IPS DF 19.7 (cell line): ENCODE measurements at regions not wholly inside any gene's neighbourhood (a gene's known extent, or its start where the extent isn't known, plus 50 kb on each side); places are given as distances from the start of the nearest gene placed in this dataset.
A peak's percentile ranks its signal among the peaks of the same experiment; 100 is the strongest.

ENCODE experiments used
- DNase-seq: peaks from one replicate; pipeline ENCODE4 v3.0.0-alpha.2; 2013; ENCODE audit warnings: low read depth, low spot score

GRCh38 chr13:107043021-107043956 lies 475.4 kb upstream of the ARGLU1 start:
- no peak for DNase-seq

GRCh38 chr13:107035778-107036177 lies 467.8 kb upstream of the ARGLU1 start:
- no peak for DNase-seq

- DNase-seq: no peak
Measured at GRCh38 chr13:107035186-107035585, 467.2 kb upstream of the ARGLU1 start.

GRCh38 chr13:107034236-107034872 lies 466.4 kb upstream of the ARGLU1 start:
- DNase-seq: no peak

DNA sequence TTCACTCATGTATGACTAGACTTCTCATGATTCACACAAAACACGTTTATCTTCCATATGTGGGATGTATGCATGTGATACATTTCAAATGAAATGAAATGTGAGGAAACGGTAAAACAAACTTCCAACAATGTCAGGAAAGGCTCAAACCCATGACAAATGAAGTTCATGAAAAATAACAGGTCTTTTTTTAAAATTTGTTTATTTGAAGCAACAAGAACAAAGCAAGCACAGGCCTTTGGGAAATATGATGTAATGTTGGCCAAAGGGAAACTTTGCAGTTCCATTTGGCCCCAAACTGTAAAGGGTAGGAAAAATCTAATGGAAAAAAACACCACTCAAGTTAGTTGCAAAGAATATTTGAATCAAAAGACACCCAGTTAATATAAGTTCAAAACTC lies 463.8 kb upstream of the ARGLU1 start:
- DNase-seq: no peak

- no peak for DNase-seq
Measured at GRCh38 chr13:107028751-107029150, 460.8 kb upstream of the ARGLU1 start.

GRCh38 chr13:107025991-107026390 lies 458.1 kb upstream of the ARGLU1 start:
- no peak for DNase-seq

- DNase-seq: no peak
Measured at GRCh38 chr13:107023335-107023734, 455.4 kb upstream of the ARGLU1 start.

DNA sequence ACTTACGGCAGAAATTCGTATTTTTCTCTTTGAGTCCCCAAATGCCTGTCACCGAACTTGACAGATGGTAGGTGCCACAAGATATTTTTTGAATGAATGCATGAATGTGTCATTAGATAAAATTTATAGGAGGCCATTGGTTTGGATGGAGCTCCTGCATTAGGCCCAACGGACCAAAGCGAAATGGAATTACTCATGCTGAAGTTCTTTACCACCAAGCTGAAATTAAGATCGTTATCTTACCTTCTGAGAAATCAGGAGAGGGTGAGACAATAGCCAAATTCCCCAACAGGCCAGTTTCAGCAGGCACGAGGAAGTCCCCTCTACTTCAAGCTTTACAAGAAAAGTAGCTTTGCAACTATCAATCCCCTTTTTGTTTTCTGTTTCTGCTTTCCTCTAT lies 452.5 kb upstream of the ARGLU1 start:
- no peak for DNase-seq

GRCh38 chr13:107018285-107018684 lies 450.3 kb upstream of the ARGLU1 start:
- no peak for DNase-seq

GRCh38 chr13:107006661-107007060 lies 438.7 kb upstream of the ARGLU1 start:
- DNase-seq: no peak

- DNase-seq: no peak
Measured at GRCh38 chr13:107005577-107005976, 437.6 kb upstream of the ARGLU1 start.

GRCh38 chr13:107003911-107004310 lies 436.0 kb upstream of the ARGLU1 start:
- DNase-seq: no peak

DNA sequence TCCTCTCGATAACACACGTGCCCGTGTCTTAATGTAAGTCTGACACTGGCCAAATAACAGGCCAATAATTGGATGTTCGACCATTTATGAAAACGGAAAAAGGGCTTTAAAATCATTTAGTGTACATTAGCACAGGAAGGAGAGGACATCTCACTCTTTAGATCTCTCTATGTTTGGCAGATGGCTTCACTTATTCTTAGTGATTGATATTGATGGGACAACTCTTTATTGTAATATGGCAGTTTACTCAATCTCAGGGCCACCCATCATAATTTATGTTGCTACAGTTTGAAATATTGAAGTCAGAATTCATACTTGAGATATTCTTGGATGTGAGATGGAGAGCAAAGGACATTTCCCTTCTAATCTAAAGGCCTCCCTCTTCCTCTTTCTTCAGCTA lies 430.7 kb upstream of the ARGLU1 start:
- no peak for DNase-seq

GRCh38 chr13:106997696-106998095 lies 429.8 kb upstream of the ARGLU1 start:
- no peak for DNase-seq

DNA sequence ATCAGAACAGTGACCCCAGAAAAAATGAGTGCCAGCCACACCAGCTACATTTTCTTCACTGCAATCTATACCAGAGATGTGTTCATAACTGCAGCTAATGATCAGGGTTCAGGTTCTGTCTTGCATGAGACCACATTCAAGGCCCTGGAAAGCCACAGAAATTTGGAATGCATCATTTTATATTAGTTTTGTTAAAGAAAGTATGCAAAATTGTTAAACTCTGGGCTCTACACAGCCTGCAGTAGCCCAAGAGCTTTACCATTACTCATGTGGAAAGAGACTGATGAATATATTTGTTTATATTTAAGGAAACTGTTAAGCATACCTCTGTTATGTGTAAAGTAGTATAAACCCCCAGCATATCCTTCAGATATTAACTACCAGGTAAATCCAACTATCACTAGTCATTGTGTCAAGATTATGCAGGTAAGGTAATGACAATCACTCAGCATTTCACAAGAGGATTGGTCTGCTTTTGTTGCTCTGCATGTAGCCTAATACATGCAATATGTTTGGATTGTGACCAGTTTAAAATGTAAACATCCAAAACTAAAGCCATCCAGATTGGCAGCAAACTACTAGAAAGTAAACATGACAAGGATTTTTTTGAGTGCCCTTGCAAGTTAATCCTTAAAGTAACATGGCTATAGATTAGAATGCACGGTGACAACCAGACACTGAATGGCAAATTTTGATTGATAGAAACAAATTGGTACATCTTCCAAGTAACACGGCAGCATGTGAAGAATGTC lies 429.1 kb upstream of the ARGLU1 start:
- no peak for DNase-seq

DNA sequence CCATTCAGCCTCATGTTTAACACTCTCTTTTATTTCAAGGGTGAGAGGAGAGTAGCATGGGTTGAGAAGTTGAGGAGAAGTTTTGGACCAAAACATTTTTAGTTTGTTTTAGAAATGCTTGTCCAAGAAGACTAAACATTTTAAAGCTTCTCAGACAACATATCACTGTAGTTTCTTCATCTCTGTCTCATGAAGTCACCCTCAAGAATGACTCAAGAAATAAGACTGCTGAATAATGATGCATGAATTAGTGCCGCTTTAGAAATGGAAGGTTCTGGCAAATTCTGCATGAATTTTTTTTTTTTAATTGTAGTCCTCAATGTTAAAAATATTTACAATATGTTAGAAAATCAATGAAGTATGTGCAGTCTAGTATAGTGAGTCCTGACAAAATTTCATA lies 422.7 kb upstream of the ARGLU1 start:
- no peak for DNase-seq

- DNase-seq: no peak
Measured at GRCh38 chr13:106989876-106990275, 421.9 kb upstream of the ARGLU1 start.

DNA sequence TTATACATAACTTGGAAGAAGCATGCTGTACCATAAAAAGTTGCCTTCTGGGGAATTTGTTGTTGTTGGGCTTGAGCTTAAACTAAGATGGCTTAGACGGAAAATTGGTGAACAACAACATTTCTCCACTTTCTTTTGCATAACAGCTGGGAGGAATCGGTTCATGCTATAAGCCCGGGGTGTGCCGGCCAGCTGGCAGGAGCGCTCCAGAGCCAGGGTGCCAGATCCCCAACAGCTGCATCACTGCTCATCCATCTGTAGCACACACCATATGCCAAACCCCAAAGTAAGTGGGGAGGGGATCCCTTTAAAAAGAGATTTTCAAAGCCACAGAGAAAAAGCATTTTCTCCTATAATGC lies 419.5 kb upstream of the ARGLU1 start:
- DNase-seq: no peak

- DNase-seq: no peak
Measured at GRCh38 chr13:106986687-106987426, 418.9 kb upstream of the ARGLU1 start.

DNA sequence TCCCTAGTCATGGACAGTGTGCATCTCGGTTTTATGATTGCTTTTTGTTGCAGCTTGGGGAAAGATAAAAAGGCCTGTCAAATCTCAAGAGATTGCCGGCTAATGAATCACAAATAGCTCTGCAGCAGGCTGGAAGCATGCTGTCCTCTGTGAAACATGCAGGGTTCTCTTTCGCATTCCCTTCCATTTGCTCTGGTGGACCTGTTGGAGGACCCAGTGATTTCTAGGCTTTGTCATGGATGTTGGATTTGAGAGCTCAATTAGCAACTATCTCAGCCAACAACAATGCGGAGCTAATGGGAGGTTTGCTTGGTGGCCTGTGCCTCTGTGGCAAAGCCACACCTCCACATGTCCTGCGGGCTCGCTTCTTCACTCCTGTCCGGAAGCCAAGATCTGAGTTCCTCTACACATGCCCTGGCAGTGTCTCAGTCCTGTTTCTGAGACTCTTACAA lies 418.1 kb upstream of the ARGLU1 start:
- DNase-seq: peak; percentile 28

- no peak for DNase-seq
Measured at GRCh38 chr13:106985481-106985880, 417.5 kb upstream of the ARGLU1 start.
